ENCODE measurements at regions not wholly inside any gene's neighbourhood (a gene's known extent, or its start where the extent isn't known, plus 50 kb on each side); places are given as distances from the start of the nearest gene placed in this dataset.
"Not testable (repeated sequence)": the region's sequence is repeated elsewhere in the genome, so short reads cannot be mapped to it uniquely, and the experiment has no call there.

GRCh38 chr21:14058566-14058965 is 152.2 kb downstream of the LIPI start:
- Histone ChIP-seq H3K9me3 (no peaks in the 10 kb centered on the region), H3K36me3 (ENCODE audit: low read depth, missing control alignments) (no peaks in the 10 kb centered on the region), H3K27me3 (no peaks in the 10 kb centered on the region), H3K27ac (no peak overlapping the region), H3K4me3 (no peak overlapping the region), H3K4me1 (no peaks in the 10 kb centered on the region)
- intact Hi-C loops (cut with DNase I; ENCODE audit: low total_unique reads) = no loop called here
- no peak for DNase-seq
- WGBS, 2 donors = 96 to 100% methylated on average over 2 of the region's 2 CpGs
- TF ChIP-seq POLR2A (IDR thresholded peaks at IDR 0.05) = no peak
- TF ChIP-seq CTCF (IDR thresholded peaks at IDR 0.05) = no peak

GRCh38 chr21:14057841-14058481 is 152.8 kb downstream of the LIPI start:
- H3K27ac ChIP-seq; intact Hi-C loops (cut with DNase I; ENCODE audit: low total_unique reads); H3K27me3 ChIP-seq; H3K9me3 ChIP-seq; H3K4me1 ChIP-seq; H3K4me3 ChIP-seq; H3K36me3 ChIP-seq (ENCODE audit: low read depth, missing control alignments); DNase-seq: not testable (repeated sequence)
- WGBS, 2 donors = 89 to 95% methylated on average over 6 to 10 of the region's 10 CpGs

GRCh38 chr21:14057313-14057712 is 153.4 kb downstream of the LIPI start:
- intact Hi-C loops (cut with DNase I; ENCODE audit: low total_unique reads) = no loop called here
- H3K36me3 ChIP-seq (ENCODE audit: low read depth, missing control alignments) = no peaks in the 10 kb centered on the region
- H3K27me3 ChIP-seq = no peaks in the 10 kb centered on the region
- no peak for DNase-seq
- no peaks in the 10 kb centered on the region for H3K9me3 ChIP-seq
- WGBS, 2 donors = 95 to 98% methylated on average over 4 of the region's 4 CpGs
- TF ChIP-seq CTCF (IDR thresholded peaks at IDR 0.05) (no peak), POLR2A (IDR thresholded peaks at IDR 0.05) (no peak)
- H3K4me1 ChIP-seq = no peaks in the 10 kb centered on the region
- no peak overlapping the region for H3K4me3 ChIP-seq
- H3K27ac ChIP-seq = no peak overlapping the region

- H3K27ac ChIP-seq = no peak overlapping the region
- intact Hi-C loops (cut with DNase I; ENCODE audit: low total_unique reads) = no loop called here
- H3K36me3 ChIP-seq (ENCODE audit: low read depth, missing control alignments) = no peaks in the 10 kb centered on the region
- no peak for TF ChIP-seq CTCF (IDR thresholded peaks at IDR 0.05)
- no peak for TF ChIP-seq POLR2A (IDR thresholded peaks at IDR 0.05)
- H3K4me3 ChIP-seq = no peak overlapping the region
- no peaks in the 10 kb centered on the region for H3K9me3 ChIP-seq
- no peak for DNase-seq
- WGBS, 2 donors = 95 to 100% methylated on average over 7 to 9 of the region's 9 CpGs
- H3K27me3 ChIP-seq = no peaks in the 10 kb centered on the region
- no peaks in the 10 kb centered on the region for H3K4me1 ChIP-seq
Observed at GRCh38 chr21:14056771-14057191, 154.0 kb downstream of the LIPI start.

GRCh38 chr21:14055746-14056515 is 154.8 kb downstream of the LIPI start:
- H3K4me3 ChIP-seq; H3K4me1 ChIP-seq; DNase-seq; H3K36me3 ChIP-seq (ENCODE audit: low read depth, missing control alignments); H3K27ac ChIP-seq; H3K9me3 ChIP-seq; H3K27me3 ChIP-seq; intact Hi-C loops (cut with DNase I; ENCODE audit: low total_unique reads): not testable (repeated sequence)
- 92 to 97% methylated on average over 5 to 6 of the region's 6 CpGs for WGBS, 2 donors

All from testis (tissue), 2 donors.